Stimulated activated CD8-positive, alpha-beta memory T cell treated with anti-CD3 and anti-CD28 coated beads, Interleukin-7, amount 100 ng/mL, for 48 hours (primary cell): ENCODE measurements at regions not wholly inside any gene's neighbourhood (a gene's known extent, or its start where the extent isn't known, plus 50 kb on each side); places are given as distances from the start of the nearest gene placed in this dataset.

Experiments
- DNase-seq, 2 donors: peaks; one replicate each; pipeline ENCODE4 v3.0.0-alpha.2; 2020; ENCODE audit warnings: low read depth in 1 of 2; ENCODE audit errors: extremely low read depth in 1 of 2

DNA sequence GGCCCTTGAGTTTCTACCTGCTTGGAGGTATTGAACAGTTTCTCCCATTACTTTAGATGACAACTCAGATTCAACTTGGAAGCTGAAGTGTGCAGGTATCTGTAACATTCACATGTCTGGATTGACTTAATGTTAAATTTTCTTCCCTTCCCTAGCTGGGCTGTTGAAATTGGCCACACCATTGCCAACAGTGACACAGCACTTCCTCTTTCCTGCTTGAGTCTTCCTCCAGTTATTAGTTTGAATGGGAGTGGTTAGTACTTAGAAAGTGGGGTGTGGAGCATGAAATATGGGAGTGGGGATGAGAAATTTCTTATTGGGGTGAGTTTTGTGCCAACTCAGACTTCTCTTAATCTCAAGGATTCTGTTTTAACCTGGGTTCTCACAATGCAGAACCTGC is 454.9 kb downstream of the KCNJ2 start:
- no peak for DNase-seq

DNA sequence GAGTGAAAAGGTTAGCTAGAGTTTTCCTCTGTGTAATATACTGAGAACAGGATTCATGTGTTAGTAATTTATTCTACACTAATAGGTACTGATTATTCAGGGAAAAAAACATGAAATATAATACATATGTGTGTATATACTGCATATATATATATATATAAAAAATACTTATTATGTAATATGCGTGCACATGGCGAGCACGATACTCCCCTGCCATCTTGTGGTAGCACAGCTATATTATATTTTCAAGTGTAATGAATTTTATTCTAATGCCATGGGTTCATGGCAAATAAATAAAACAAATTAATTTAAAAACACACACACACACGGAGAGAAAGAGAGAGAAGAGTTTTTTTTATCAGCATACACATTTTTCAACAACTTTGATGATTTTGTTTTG is 460.6 kb downstream of the KCNJ2 start:
- DNase-seq, result no peak

DNA sequence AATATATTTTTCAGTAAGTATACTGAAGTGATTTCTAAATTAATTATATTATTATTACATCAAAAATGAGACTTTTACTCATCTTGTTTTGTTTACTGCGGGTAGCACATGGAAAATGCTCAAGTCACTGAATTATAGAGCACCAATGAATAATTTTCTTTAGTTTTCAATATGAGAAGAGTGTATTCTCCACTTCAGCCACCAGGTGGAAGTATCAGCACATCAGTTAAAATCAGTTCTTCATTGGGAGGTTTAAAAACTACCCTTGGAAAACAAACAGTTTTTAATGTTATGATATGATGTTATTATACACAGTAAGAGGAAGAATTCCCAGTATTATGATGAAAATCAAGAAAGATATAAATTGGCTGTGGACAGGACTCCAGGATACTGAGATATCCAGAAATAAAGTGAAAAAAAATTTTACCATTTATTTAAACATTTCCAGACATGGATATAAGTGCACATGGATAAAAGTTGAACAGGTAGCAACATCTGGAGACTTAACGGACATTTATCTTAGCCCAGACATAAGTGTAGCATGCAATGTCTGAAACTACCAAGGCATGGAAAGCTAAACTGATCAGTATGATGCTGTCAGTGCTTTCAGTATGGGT is 467.3 kb downstream of the KCNJ2 start:
- no peak for DNase-seq

DNA sequence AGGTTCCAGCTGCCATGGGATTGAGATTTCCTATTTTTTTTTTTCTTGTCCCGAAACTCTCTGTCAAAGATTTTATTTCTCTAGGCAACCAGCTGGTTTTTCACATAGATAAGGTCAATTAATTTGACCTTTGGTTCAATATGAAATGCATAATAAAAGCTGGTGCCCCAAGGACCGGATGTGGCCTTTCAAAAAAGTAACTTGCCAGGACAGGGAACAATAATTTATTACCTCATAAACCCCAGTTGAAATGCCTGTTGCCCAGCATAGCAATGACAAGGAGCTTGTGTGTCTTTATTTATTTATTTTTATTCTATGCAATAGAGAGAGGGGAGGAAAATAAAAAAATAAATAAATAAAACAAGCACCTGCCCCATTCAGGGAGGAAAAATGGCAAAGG is 472.7 kb downstream of the KCNJ2 start:
- no peak for DNase-seq

DNA sequence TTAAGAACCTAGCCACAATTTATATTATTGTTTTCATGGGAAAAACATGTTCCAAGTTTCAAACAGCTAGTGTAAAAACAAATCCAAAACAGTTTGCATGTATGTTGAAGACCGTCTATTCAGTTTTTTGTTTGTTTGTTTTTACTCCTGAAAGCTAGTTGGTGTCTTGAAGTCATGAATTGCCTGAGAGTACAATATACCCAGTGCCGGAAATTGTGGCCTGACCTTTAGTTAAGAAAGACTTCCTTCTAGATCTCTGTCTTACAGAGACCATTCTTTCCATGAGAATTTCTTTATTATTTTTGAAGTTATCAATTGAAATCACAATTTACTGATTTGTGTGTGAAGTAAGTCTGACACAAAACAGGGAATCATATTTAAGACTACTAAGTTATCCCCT is 474.8 kb downstream of the KCNJ2 start:
- no peak for DNase-seq

DNA sequence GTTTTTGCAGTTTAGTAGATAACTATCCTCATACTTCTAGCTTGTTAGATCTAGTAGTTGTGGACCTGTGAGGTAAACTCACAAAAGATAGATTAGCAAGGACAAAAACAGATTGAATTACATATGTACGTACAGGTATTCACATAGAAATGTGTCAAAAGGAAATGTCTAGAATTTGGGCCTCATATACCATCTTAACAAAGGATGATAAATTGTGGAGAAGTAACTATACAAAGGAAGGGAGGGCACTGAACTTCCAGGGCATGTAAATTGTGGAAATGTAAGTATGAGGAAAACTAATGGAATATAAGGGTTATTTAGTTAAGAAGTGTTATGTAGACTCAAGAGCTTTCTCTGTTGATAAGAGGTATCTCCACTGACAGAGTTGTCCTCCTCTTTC is 477.3 kb downstream of the KCNJ2 start:
- no peak for DNase-seq

DNA sequence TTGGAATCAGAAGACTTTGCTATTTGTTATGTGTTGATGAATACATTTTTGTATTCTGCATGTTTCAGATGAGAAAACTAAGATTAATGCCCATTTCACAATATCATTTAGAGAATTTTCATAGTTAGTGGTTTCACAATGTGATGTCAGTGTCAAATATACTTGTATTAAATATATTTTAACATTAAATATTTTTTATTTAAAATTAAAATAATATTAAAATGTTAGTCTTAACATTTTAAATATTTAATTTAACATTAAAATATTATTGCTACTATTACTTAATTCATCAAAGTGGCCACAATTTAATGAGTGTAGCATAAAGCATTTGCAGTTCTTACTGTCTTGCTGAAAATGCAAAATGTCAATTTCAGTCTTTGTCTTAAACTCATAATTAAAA is 478.8 kb downstream of the KCNJ2 start:
- DNase-seq, result no peak

DNA sequence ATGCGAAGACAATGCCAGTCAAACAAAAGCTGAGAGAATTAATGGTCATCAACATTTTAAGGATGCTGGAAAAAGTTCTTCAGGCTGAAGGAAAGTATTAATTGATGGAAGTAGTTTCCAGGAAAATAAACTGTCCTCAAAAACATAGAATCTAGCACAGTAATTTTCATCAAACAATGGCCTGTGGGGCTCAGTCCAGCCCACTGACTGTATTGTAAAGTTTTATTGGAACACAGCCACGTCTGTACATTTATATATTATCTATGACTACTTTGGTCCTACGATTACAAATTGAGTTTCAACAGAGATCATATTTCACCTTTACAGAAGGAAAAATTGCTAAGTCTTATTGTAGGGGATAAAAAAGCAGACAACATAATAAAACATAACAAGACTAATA is 484.5 kb downstream of the KCNJ2 start:
- DNase-seq, result no peak

DNA sequence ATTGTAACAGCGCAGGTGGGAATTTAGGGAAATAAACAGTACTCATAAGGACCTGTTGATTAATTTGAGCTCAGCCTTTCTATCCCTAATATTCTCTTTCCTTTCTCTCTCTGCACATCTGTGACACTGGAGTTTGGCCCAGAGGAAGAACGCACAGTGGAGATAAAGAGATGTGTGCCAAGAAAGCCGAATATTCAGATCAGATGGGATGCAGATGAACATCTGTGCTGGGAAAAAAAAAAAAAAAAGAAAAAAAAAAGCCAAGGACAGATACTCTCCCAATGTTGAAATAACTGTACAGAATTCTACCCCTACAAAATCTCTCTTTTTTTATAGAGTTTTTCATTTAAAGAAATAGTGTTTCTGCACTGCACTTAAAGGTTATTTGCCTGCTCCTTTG is 485.4 kb downstream of the KCNJ2 start:
- DNase-seq, result no peak

DNA sequence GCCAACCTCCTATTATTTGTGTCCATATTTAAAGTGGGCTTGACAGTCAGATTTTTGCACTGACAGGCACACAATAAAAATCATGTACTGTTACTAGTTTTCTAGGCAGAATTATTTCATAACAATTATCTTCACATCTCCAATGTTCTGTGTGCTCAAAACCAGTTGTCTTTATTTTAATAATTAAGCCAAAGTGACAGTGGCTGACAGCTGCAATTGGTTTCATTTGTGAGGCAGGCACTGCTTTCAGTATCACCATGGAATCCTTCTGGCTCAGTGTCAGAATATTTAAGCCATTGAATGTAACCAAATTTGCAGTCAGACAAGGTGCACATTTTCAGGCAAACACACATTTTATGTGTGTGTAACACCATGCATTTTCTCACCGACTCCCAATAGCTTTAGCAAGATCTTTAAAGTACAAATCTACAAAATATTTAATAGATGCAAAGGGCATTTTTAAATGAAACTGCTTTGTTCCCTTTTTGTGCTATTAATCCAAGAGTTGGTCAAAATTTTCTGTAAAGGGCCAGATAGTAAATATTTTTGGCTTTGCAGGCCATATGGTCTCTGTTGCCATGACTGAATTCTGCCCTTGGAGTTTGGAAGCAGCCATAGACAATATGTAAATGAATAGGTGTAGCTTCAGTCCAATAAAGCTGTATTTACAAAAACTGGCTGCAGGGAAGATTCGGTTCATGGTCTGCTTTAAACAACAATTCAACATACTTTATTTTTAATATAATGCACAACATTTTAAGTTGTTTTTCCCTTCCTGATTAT is 486.0 kb downstream of the KCNJ2 start:
- DNase-seq, result no peak

DNA sequence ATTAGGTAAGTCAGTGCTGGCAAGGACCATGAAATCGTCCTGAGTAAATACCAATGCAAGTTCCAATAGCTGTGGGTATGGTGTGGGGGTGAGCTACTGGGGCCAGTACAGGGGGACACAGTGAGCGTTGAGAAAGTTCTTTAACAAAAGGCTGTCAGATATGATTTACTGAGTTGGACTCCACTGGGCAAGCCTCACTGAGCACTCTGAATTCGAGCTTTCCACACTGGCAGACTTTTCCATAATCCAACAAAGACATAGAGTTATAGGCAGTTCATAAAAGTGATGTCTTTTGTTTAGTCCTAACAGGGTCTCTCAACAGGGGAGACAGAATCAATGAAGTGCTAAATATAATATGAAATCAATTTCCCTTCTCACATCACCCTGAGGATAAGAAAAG is 489.0 kb downstream of the KCNJ2 start:
- no peak for DNase-seq

DNA sequence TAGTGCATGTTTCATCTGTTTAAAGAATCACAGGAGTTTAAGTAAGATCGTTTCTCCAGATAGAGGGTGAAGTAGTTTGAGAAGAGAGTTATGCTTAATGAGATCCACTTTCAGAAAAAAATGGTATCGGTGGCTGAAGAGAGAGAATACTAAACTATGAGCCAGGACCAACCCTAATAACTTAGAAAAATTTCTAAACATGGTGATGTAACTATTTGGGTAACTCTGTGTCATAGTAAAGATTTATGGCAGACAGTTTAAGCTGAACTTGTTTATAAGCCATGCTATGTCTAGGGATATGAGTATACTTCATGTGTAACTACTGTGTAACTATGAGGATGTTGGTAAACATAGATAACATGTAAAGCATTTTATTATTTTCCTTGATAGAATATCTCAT is 489.5 kb downstream of the KCNJ2 start:
- DNase-seq, result no peak

DNA sequence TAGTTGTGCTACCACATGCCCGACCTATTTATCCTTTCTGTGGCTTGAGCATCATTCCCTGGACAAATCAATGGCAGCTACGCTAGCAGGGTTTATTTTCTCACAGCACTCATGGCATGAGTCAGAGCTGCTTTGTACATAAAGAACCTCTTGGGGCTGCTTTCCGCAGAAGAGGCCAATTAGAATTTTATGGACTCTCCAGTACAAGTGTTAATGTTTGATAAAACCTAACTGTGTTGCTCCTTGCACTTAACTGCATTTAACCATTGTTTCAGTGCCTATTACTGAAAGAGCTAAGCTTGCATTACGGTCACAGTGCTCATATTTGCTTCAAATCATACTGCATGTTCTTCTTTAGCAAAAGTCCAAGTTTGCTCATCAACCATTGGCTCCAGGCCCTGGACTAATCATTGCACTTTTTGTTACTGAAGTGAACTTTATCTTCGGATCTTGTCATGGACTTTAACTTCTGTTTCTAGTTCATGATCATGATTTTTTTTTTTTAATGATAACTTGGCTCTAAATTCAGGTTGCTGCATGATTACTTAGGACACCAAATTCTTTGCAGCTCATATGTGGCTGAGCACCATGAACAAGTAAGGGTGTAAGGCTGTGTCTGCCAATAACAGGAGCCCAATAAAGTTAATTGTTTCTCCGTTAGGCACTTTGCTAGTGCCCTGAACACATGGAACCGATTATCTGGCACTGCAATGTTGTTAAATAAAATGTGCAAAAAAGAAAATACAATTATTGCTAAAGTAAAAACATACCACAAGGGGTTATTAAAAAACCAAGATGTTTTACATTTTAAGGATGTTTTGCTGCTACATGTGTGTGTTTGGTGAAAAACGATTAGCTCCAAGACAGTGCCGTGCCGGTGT is 492.2 kb downstream of the KCNJ2 start:
- DNase-seq, result no peak

DNA sequence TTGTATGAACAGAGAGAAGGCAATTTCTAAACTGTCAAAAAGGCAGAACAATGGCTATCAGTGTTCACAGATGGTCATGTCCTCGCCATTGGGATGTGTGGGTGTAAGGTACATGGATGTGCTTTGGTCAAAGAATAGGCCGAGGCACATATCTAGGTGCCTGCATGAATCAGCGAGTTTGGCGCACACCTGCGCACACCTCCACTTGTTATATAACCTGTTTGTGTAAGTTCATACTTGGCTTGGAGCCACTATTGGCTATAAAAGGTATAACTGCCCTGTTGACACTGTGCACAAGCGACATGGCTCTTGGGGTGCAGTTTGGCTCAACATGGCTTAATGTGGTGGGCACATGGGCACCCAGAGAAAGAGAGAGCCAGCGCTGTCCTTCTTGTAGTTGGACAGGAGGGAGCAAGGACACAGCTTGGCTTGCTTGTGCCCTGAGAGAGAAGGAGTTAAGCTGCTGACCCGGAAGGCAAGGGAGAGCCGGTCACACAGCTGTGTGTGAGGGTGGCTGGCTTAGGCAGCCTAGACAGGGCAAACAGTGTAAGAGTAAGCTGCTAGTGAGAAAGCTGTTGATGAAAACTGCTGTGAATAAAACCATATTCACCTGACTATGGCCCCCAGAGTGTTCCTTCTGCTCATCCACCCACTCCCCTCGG is 499.1 kb downstream of the KCNJ2 start:
- no peak for DNase-seq

DNA sequence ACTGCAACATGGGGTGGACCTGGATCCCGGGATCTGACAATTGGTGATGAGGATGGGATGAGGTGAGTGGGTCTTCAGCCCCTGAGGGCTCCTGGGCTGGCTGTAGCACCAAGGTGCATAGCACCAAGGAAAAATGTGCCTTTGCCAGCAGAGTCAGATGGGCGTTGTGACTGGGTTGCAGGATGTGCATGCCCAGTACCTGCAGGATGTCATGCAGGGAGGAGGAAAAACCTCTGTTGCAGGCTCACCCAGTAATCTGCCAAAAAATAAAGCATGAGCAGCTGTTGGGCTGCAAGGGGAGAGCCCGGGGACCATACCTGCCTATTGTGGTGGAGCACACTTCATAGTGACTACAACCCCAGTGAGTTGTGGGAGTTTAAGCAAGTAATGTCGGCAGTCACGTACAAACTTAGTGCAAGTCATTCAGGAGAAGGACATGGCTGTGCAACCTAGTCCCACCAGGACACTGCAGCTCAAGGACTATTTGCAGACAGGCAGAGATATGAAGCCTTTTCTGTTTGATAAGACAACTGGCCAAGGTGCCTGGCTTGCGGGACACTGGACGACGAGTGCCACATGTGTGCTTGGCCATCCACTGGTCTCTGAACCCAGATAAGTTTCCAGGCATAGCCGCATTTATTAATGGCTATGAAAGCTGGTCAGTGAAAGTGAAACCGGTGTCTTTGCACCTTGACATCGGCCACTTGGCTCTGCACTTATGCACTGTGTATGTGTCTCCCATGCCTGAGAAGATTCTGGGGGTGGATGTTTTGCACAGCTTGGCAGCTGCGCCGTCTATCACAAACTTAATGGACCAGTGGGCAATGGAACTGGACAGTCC is 499.8 kb downstream of the KCNJ2 start:
- no peak for DNase-seq

DNA sequence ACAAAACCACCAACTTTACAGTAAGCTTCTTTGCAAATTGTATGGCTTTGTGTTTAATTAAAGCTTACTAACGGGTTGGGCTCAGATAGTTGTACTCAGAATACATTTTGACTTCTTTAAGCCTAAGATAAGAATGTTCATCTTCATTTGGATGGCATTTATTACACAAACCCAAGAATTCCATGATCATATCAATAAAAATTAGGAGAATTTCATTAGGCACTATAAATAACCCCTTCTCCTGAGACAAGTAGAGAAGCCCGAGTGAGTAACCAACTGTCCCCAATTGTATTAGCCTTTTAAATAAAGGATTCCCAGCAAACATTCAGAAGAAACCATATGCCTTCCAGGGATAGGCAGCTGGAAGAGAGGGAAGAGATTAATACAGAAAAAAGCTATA is 504.7 kb downstream of the KCNJ2 start:
- DNase-seq, result no peak

DNA sequence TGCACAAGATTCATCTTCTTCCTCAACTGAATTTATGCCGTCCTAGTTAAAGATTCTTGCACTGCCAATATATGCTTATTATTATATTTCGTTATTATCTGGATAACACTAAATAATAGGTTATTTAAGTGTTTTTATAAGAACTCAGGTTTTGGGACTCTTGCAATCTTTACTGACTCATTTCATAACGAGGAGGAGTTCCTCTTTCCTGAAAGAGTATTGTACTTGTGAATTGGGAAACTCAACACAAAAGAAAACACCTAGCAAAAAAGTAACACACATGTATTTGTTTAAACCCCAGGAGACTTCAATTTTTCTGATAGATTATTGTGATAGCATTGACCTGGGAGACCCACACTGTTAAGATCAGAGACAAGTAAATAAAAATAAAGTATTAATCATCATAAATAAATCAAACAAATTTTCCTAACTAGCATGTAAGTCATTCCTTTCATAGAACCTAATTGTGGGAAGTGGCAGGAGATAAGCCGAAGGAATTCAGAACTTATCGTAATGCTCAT is 505.8 kb downstream of the KCNJ2 start:
- no peak for DNase-seq

DNA sequence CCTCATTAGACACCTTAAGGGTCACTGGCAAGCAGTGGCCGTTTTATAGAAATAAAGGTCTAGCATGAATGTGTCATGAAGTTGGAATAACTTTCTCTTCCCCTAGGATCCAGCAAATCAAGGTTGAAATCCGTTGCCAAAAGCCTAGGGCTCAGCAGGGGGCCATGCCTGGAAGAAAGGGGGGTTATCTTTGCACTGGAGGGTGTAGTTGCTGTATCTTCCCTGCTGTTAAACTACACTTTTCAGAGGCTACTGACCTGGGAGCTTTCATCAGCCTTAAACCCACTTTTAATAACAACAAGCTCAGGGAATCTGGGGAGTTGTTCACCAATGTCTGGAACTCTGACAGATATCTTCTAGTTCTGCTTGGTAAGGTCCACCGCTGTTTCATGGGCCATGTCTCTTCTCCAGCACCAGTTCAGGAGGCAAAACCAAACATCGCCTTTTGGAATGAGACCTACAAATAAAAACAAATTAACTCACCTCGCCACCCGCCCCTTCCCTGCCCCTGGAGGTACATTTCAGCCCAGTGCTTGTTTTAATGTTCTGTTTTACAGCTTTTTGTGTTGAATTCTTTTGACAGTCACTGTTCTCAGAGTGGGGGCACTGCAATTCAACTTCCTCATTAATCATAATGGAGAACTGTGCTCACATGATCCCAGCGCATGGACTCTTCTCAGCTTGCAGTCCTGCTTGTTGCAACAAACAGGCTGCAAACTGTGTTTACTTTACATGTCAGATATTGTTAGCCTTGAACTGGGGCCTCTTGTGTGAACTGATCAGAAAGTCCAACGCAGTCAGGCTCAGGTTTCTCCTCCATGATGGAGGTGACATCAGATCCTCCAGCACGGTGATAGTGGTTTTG is 508.7 kb downstream of the KCNJ2 start:
- no peak for DNase-seq

DNA sequence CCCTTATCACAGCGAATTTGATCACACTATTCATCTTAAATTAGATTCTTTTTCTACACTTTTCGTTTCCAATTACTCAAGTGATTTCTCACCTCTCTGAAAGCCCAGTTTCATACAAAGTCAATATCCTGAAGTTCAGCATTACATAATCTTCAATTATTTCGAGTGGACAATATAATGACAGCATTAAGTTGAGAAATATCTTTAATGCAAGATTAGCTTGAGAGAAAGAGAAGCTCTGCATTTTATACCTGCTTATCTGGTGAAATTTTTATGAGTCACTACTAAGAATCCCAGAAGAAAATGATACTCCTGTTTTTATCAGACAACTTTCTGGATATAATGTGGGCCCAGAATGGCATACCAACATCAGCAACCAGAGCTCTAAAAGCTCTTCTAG is 509.6 kb downstream of the KCNJ2 start:
- DNase-seq, result no peak
